ENCODE measurements at regions not wholly inside any gene's neighbourhood (a gene's known extent, or its start where the extent isn't known, plus 50 kb on each side); places are given as distances from the start of the nearest gene placed in this dataset.

GRCh38 chr3:78153973-78154372 is 1114.1 kb downstream of the ROBO2 start:
- no peak for DNase-seq (ENCODE audit: low spot score)

- DNase-seq (ENCODE audit: low spot score): no peak
Measured at GRCh38 chr3:78154521-78155186, 1114.8 kb downstream of the ROBO2 start.

GRCh38 chr3:78161736-78162135 is 1121.8 kb downstream of the ROBO2 start:
- DNase-seq (ENCODE audit: low spot score): no peak

- DNase-seq (ENCODE audit: low spot score): no peak
Measured at GRCh38 chr3:78163379-78163778, 1123.5 kb downstream of the ROBO2 start.

- DNase-seq (ENCODE audit: low spot score): no peak
Measured at GRCh38 chr3:78165876-78166275, 1126.0 kb downstream of the ROBO2 start.

GRCh38 chr3:78174821-78175220 is 1134.9 kb downstream of the ROBO2 start:
- DNase-seq (ENCODE audit: low spot score): no peak

GRCh38 chr3:78176869-78177268 is 1137.0 kb downstream of the ROBO2 start:
- no peak for DNase-seq (ENCODE audit: low spot score)

GRCh38 chr3:78177780-78178179 is 1137.9 kb downstream of the ROBO2 start:
- no peak for DNase-seq (ENCODE audit: low spot score)

GRCh38 chr3:78178209-78178608 is 1138.3 kb downstream of the ROBO2 start:
- DNase-seq (ENCODE audit: low spot score): no peak

- no peak for DNase-seq (ENCODE audit: low spot score)
Measured at GRCh38 chr3:78178740-78179363, 1139.0 kb downstream of the ROBO2 start.

GRCh38 chr3:78183906-78184599 is 1144.2 kb downstream of the ROBO2 start:
- DNase-seq (ENCODE audit: low spot score): no peak

- DNase-seq (ENCODE audit: low spot score): no peak
Measured at GRCh38 chr3:78186404-78186803, 1146.5 kb downstream of the ROBO2 start.

- no peak for DNase-seq (ENCODE audit: low spot score)
Measured at GRCh38 chr3:78201091-78201490, 1161.2 kb downstream of the ROBO2 start.

- no peak for DNase-seq (ENCODE audit: low spot score)
Measured at GRCh38 chr3:78204977-78205376, 1165.1 kb downstream of the ROBO2 start.

GRCh38 chr3:78221300-78221699 is 1181.4 kb downstream of the ROBO2 start:
- no peak for DNase-seq (ENCODE audit: low spot score)

- no peak for DNase-seq (ENCODE audit: low spot score)
Measured at GRCh38 chr3:78221796-78222195, 1181.9 kb downstream of the ROBO2 start.

- no peak for DNase-seq (ENCODE audit: low spot score)
Measured at GRCh38 chr3:78235841-78236240, 1195.9 kb downstream of the ROBO2 start.

GRCh38 chr3:78238811-78239210 is 1198.9 kb downstream of the ROBO2 start:
- no peak for DNase-seq (ENCODE audit: low spot score)

- DNase-seq (ENCODE audit: low spot score): no peak
Measured at GRCh38 chr3:78242724-78243123, 1202.8 kb downstream of the ROBO2 start.

- DNase-seq (ENCODE audit: low spot score): no peak
Measured at GRCh38 chr3:78244136-78244535, 1204.2 kb downstream of the ROBO2 start.

GRCh38 chr3:78249294-78249693 is 1209.4 kb downstream of the ROBO2 start:
- DNase-seq (ENCODE audit: low spot score): no peak

GRCh38 chr3:78253860-78254259 is 1214.0 kb downstream of the ROBO2 start:
- DNase-seq (ENCODE audit: low spot score): no peak

- no peak for DNase-seq (ENCODE audit: low spot score)
Measured at GRCh38 chr3:78255403-78255802, 1215.5 kb downstream of the ROBO2 start.
